Sigmoid colon (tissue), 6 donors: ENCODE measurements at regions not wholly inside any gene's neighbourhood (a gene's known extent, or its start where the extent isn't known, plus 50 kb on each side); places are given as distances from the start of the nearest gene placed in this dataset.

Source experiments
- DNase-seq: peaks from one replicate; pipeline ENCODE4 v3.0.0-alpha.2; 2019
- H3K27ac ChIP-seq, 4 donors: fragments of 200-600 bp; sonication (generic); one replicate each; pipeline ENCODE4 v1.5.1; 2016 to 2019; ENCODE audit warnings: mild to moderate bottlenecking in 1 of 4
- H3K27me3 ChIP-seq, 3 donors: fragments of 200-600 bp; sonication (generic); one replicate each; pipeline ENCODE4 v1.5.1; 2019; ENCODE audit warnings: mild to moderate bottlenecking in 1 of 3
- H3K36me3 ChIP-seq, 4 donors: fragments of 200-600 bp; sonication (generic); one replicate each; pipeline ENCODE4 v1.5.1; 2016 to 2019
- H3K4me1 ChIP-seq, 4 donors: fragments of 200-600 bp; sonication (generic); one replicate each; pipeline ENCODE4 v1.5.1; 2017 to 2019
- H3K4me3 ChIP-seq, 4 donors: fragments of 200-600 bp; sonication (generic); one replicate each; pipeline ENCODE4 v1.5.1; 2017 to 2019; ENCODE audit warnings: mild to moderate bottlenecking in 2 of 4, moderate library complexity in 1 of 4
- H3K9me3 ChIP-seq, 4 donors: fragments of 200-600 bp in 3 of 4; sonication (generic) in 3 of 4; one replicate each; pipeline versions ENCODE4 v1.5.1 to v1.6.1; 2013 to 2019
- CTCF ChIP-seq, 4 experiments: fragments of 450-650 bp in 3 of 4; fragments of 200-600 bp in 1 of 4; IDR thresholded peaks; one replicate each; pipeline ENCODE4 v1.5.1; 2016 to 2019; ENCODE audit warnings: antibody characterized with exemption in 4 of 4, mild to moderate bottlenecking in 3 of 4, moderate library complexity in 2 of 4
- EP300 ChIP-seq, 4 donors: sonication (generic); formaldehyde crosslinking; IDR thresholded peaks; one replicate each; pipeline ENCODE4 v1.6.1; 2017; ENCODE audit warnings: antibody characterized with exemption in 4 of 4
- POLR2A ChIP-seq, 2 donors: fragments of 450-650 bp; IDR thresholded peaks; one replicate each; pipeline ENCODE4 v1.6.1; 2016; ENCODE audit warnings: antibody characterized with exemption in 2 of 2, mild to moderate bottlenecking in 2 of 2, moderate library complexity in 2 of 2
- POLR2AphosphoS5 ChIP-seq, 4 donors: sonication (generic); formaldehyde crosslinking; IDR thresholded peaks; one replicate each; pipeline ENCODE4 v1.6.1; 2017; ENCODE audit warnings: antibody characterized with exemption in 4 of 4
- WGBS, 2 donors: extraction: QIAGEN DNeasy Blood & Tissue Kit; methylation state at CpG; one replicate each; pipeline ENCODE4 v1.1.7; 2013; 5-methylcytosine and 5-hydroxymethylcytosine counted together
- intact Hi-C: fragments of 100-400 bp; cut with DNase I; formaldehyde crosslinking; loops from one replicate; pipeline ENCODE4 v1.15.1; 2023
- donor health status: healthy with polysubstance abuse.
- donor health status: healthy.

- H3K36me3 ChIP-seq, result no peaks in the 10 kb centered on the region
- no peaks in the 10 kb centered on the region for H3K9me3 ChIP-seq
- no peaks in the 10 kb centered on the region for H3K4me1 ChIP-seq
- TF ChIP-seq CTCF (IDR thresholded peaks at IDR 0.05) (no peak), POLR2A (IDR thresholded peaks at IDR 0.05) (no peak), EP300 (IDR thresholded peaks at IDR 0.05) (no peak), POLR2AphosphoS5 (IDR thresholded peaks at IDR 0.05) (no peak)
- no peak overlapping the region for H3K27ac ChIP-seq
- DNase-seq, result no peak
- intact Hi-C loops, result no loop called here
- H3K4me3 ChIP-seq, result no peak overlapping the region
- H3K27me3 ChIP-seq, result no peaks in the 10 kb centered on the region
- 90 to 95% methylated on average over 3 of the region's 3 CpGs for WGBS, 2 donors
Measured at GRCh38 chr4:112752510-112752909, 115.6 kb downstream of the LARP7 start.

- H3K4me1 ChIP-seq, result no peaks in the 10 kb centered on the region
- DNase-seq, result no peak
- TF ChIP-seq EP300 (IDR thresholded peaks at IDR 0.05) (no peak), POLR2A (IDR thresholded peaks at IDR 0.05) (no peak)
- no peaks in the 10 kb centered on the region for H3K27me3 ChIP-seq
- no peaks in the 10 kb centered on the region for H3K9me3 ChIP-seq
- H3K27ac ChIP-seq, result no peak overlapping the region
- H3K4me3 ChIP-seq, result no peak overlapping the region
- intact Hi-C loops, result no loop called here
- WGBS, 2 donors, result 42 to 79% methylated on average over 3 of the region's 3 CpGs
- no peaks in the 10 kb centered on the region for H3K36me3 ChIP-seq
Measured at GRCh38 chr4:112753333-112753732, 116.4 kb downstream of the LARP7 start.

- Histone ChIP-seq H3K36me3 (no peaks in the 10 kb centered on the region), H3K9me3 (no peaks in the 10 kb centered on the region), H3K27me3 (no peaks in the 10 kb centered on the region), H3K4me1 (no peaks in the 10 kb centered on the region), H3K4me3 (no peak overlapping the region), H3K27ac (no peak overlapping the region)
- no peak for DNase-seq
- intact Hi-C loops, result no loop called here
- TF ChIP-seq POLR2A (IDR thresholded peaks at IDR 0.05), result no peak
- TF ChIP-seq POLR2AphosphoS5 (IDR thresholded peaks at IDR 0.05), result no peak
- no peak for TF ChIP-seq EP300 (IDR thresholded peaks at IDR 0.05)
- TF ChIP-seq CTCF (IDR thresholded peaks at IDR 0.05), result no peak
- 69 to 83% methylated on average over 4 of the region's 4 CpGs for WGBS, 2 donors
Measured at GRCh38 chr4:112759313-112759712, 122.4 kb downstream of the LARP7 start.

- intact Hi-C loops, result loop anchor here (2.0 to 10.0 kb wide), 3 partner anchors 47 to 173 kb away; partner anchors contain the start of genes LARP7 and ZGRF1
- no peak for DNase-seq
- H3K27ac ChIP-seq, result no peak overlapping the region
- no peaks in the 10 kb centered on the region for H3K4me1 ChIP-seq
- WGBS, 2 donors, result 17 to 21% methylated on average over 5 of the region's 5 CpGs
- H3K9me3 ChIP-seq, result no peaks in the 10 kb centered on the region
- TF ChIP-seq CTCF (IDR thresholded peaks at IDR 0.05), result peak in 3 of 4 experiments; percentile 10 to 25 (median 12)
- TF ChIP-seq POLR2AphosphoS5 (IDR thresholded peaks at IDR 0.05), result no peak
- no peaks in the 10 kb centered on the region for H3K36me3 ChIP-seq
- H3K27me3 ChIP-seq, result no peaks in the 10 kb centered on the region
- H3K4me3 ChIP-seq, result no peak overlapping the region
Measured at GRCh38 chr4:112765317-112765974, 128.5 kb downstream of the LARP7 start.

- intact Hi-C loops, result loop anchor here (5.0 to 10.0 kb wide), 2 partner anchors 46 to 132 kb away; partner anchors contain the start of genes LARP7 and ZGRF1
- no peak overlapping the region for H3K27ac ChIP-seq
- TF ChIP-seq CTCF (IDR thresholded peaks at IDR 0.05) (peak in 1 of 4 experiments; percentile 25), POLR2AphosphoS5 (IDR thresholded peaks at IDR 0.05) (no peak)
- H3K36me3 ChIP-seq, result no peaks in the 10 kb centered on the region
- 27 to 49% methylated on average over 3 of the region's 3 CpGs for WGBS, 2 donors
- no peaks in the 10 kb centered on the region for H3K4me1 ChIP-seq
- H3K4me3 ChIP-seq, result no peak overlapping the region
- H3K9me3 ChIP-seq, result no peaks in the 10 kb centered on the region
- H3K27me3 ChIP-seq, result no peaks in the 10 kb centered on the region
- no peak for DNase-seq
Measured at GRCh38 chr4:112766422-112766821, 129.5 kb downstream of the LARP7 start.
